Right renal cortex interstitium (tissue), 3 donors: ENCODE measurements at regions not wholly inside any gene's neighbourhood (a gene's known extent, or its start where the extent isn't known, plus 50 kb on each side); places are given as distances from the start of the nearest gene placed in this dataset.

Experiments
- DNase-seq, 3 donors: peaks; one replicate each; pipeline ENCODE4 v3.0.0-alpha.2; 2013; ENCODE audit warnings: low read depth in 3 of 3, low spot score in 2 of 3

- no peak for DNase-seq
Measured at GRCh38 chr6:104579310-104579863, 280.3 kb downstream of the HACE1 start.

GRCh38 chr6:104575536-104575935 is 284.2 kb downstream of the HACE1 start:
- no peak for DNase-seq

GRCh38 chr6:104574135-104574750 is 285.5 kb downstream of the HACE1 start:
- DNase-seq = no peak

- no peak for DNase-seq
Measured at GRCh38 chr6:104573350-104573749, 286.4 kb downstream of the HACE1 start.

GRCh38 chr6:104572901-104573300 is 286.8 kb downstream of the HACE1 start:
- no peak for DNase-seq

GRCh38 chr6:104566411-104566810 is 293.3 kb downstream of the HACE1 start:
- DNase-seq = no peak

GRCh38 chr6:104563306-104563705 is 296.4 kb downstream of the HACE1 start:
- DNase-seq = no peak

- no peak for DNase-seq
Measured at GRCh38 chr6:104559435-104560202, 300.1 kb downstream of the HACE1 start.

- DNase-seq = no peak
Measured at GRCh38 chr6:104558746-104559145, 301.0 kb downstream of the HACE1 start.

GRCh38 chr6:104548297-104548696 is 311.4 kb downstream of the HACE1 start:
- DNase-seq = no peak

- DNase-seq = no peak
Measured at GRCh38 chr6:104541411-104541810, 318.3 kb downstream of the HACE1 start.

GRCh38 chr6:104540743-104541142 is 319.0 kb downstream of the HACE1 start:
- no peak for DNase-seq

- DNase-seq = no peak
Measured at GRCh38 chr6:104539173-104539572, 320.5 kb downstream of the HACE1 start.

GRCh38 chr6:104537872-104538271 is 321.8 kb downstream of the HACE1 start:
- no peak for DNase-seq

GRCh38 chr6:104537180-104537579 is 322.5 kb downstream of the HACE1 start:
- DNase-seq = no peak

- no peak for DNase-seq
Measured at GRCh38 chr6:104532462-104532861, 327.3 kb downstream of the HACE1 start.

- no peak for DNase-seq
Measured at GRCh38 chr6:104531646-104532045, 328.1 kb downstream of the HACE1 start.

- DNase-seq = no peak
Measured at GRCh38 chr6:104527761-104528415, 331.8 kb downstream of the HACE1 start.

GRCh38 chr6:104527311-104527710 is 332.4 kb downstream of the HACE1 start:
- DNase-seq = no peak

- no peak for DNase-seq
Measured at GRCh38 chr6:104526376-104526775, 333.3 kb downstream of the HACE1 start.

- DNase-seq = peak; percentile 43 to 62 (median 59)
Measured at GRCh38 chr6:104525677-104526322, 333.9 kb downstream of the HACE1 start.
